ENCODE measurements at regions not wholly inside any gene's neighbourhood (a gene's known extent, or its start where the extent isn't known, plus 50 kb on each side); places are given as distances from the start of the nearest gene placed in this dataset.

- no peak for DNase-seq (ENCODE audit: low read depth)
Observed at GRCh38 chr7:46755120-46756034, 826.5 kb downstream of the TNS3 start.

- DNase-seq (ENCODE audit: low read depth): peak; percentile 72
Observed at GRCh38 chr7:46754140-46754720, 827.7 kb downstream of the TNS3 start.

- DNase-seq (ENCODE audit: low read depth): no peak
Observed at GRCh38 chr7:46753662-46754061, 828.2 kb downstream of the TNS3 start.

- peak; percentile 72 for DNase-seq (ENCODE audit: low read depth)
Observed at GRCh38 chr7:46752881-46753366, 829.0 kb downstream of the TNS3 start.

GRCh38 chr7:46751927-46752723, 829.8 kb downstream of the TNS3 start:
- peak; percentile 60 for DNase-seq (ENCODE audit: low read depth)

GRCh38 chr7:46751471-46751870, 830.4 kb upstream of the IGFBP3 start:
- DNase-seq (ENCODE audit: low read depth): no peak

GRCh38 chr7:46750321-46750865, 829.3 kb upstream of the IGFBP3 start:
- no peak for DNase-seq (ENCODE audit: low read depth)

GRCh38 chr7:46747869-46748576, 827.0 kb upstream of the IGFBP3 start:
- no peak for DNase-seq (ENCODE audit: low read depth)

GRCh38 chr7:46746695-46747687, 825.9 kb upstream of the IGFBP3 start:
- DNase-seq (ENCODE audit: low read depth): peak; percentile 92

- peak; percentile 43 for DNase-seq (ENCODE audit: low read depth)
Observed at GRCh38 chr7:46745707-46746090, 824.6 kb upstream of the IGFBP3 start.

- DNase-seq (ENCODE audit: low read depth): peak; percentile 47
Observed at GRCh38 chr7:46744957-46745706, 824.1 kb upstream of the IGFBP3 start.

- DNase-seq (ENCODE audit: low read depth): no peak
Observed at GRCh38 chr7:46742601-46743000, 821.5 kb upstream of the IGFBP3 start.

- DNase-seq (ENCODE audit: low read depth): peak; percentile 63
Observed at GRCh38 chr7:46741938-46742540, 821.0 kb upstream of the IGFBP3 start.

- DNase-seq (ENCODE audit: low read depth): no peak
Observed at GRCh38 chr7:46741181-46741580, 820.1 kb upstream of the IGFBP3 start.

- DNase-seq (ENCODE audit: low read depth): no peak
Observed at GRCh38 chr7:46739518-46740234, 818.6 kb upstream of the IGFBP3 start.

GRCh38 chr7:46738796-46739195, 817.7 kb upstream of the IGFBP3 start:
- DNase-seq (ENCODE audit: low read depth): no peak

GRCh38 chr7:46738165-46738564, 817.1 kb upstream of the IGFBP3 start:
- DNase-seq (ENCODE audit: low read depth): no peak

- DNase-seq (ENCODE audit: low read depth): peak; percentile 42
Observed at GRCh38 chr7:46725838-46726237, 804.8 kb upstream of the IGFBP3 start.

Measured in renal cortical epithelial cell (primary cell).